ENCODE measurements at regions not wholly inside any gene's neighbourhood (a gene's known extent, or its start where the extent isn't known, plus 50 kb on each side); places are given as distances from the start of the nearest gene placed in this dataset.
A peak's percentile ranks its signal among the peaks of the same experiment; 100 is the strongest.

DNA sequence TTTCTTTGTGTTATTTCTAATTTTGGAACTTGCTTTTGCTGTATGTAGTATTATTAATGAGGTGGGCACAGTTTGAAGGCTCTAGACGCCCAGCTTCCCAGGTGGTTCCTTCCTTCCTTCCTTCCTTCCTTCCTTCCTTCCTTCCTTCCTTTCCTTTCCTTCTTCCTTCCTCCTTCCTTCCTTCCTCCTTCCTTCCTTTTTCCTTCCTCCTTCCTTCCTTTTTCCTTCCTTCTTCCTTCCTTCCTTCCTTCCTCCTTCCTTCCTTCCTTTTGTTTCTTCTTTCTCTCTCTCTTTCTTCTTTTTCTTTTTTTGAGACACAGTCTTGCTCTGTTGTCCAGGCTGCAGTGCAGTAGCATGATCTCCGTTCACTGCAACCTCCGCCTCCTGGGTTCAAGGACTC lies 906.7 kb downstream of the AACS start:
- no peaks in the 10 kb centered on the region for H3K4me1 ChIP-seq (ENCODE audit: control insufficient read depth, insufficient read depth, low read length)
- no peaks in the 10 kb centered on the region for H3K79me2 ChIP-seq (ENCODE audit: control insufficient read depth, insufficient read depth, low read length)
- H3K27ac ChIP-seq (ENCODE audit: control insufficient read depth, insufficient read depth), result no peak overlapping the region
- ATAC-seq, result no peak
- intact Hi-C loops (cut with micrococcal nuclease; ENCODE audit: unreplicated experiment) (no loop called here), in situ Hi-C loops (cut with MboI) (no loop called here)
- H2AFZ ChIP-seq (ENCODE audit: control insufficient read depth, low read depth, low read length), result no peak overlapping the region
- no peak overlapping the region for H3K9ac ChIP-seq (ENCODE audit: control insufficient read depth, insufficient read depth, low read length)
- no peaks in the 10 kb centered on the region for H4K20me1 ChIP-seq (ENCODE audit: control insufficient read depth, insufficient read depth)
- no peaks in the 10 kb centered on the region for H3K27me3 ChIP-seq (replicated peaks in 1 of 2; ENCODE audit: control insufficient read depth in 2 of 2, insufficient read depth in 2 of 2, low read length in 1 of 2)
- H3K9me3 ChIP-seq (replicated peaks; ENCODE audit: control insufficient read depth, insufficient read depth, low read length), result no peaks in the 10 kb centered on the region
- ChIA-PET CTCF (no interaction called here), POLR2A (no interaction called here), RAD21 (ENCODE audit: unreplicated experiment) (no interaction called here), SMC1A (ENCODE audit: uncharacterized antibody, unreplicated experiment) (no interaction called here)
- BruUV-seq (replicated peaks), result no TSS peak
- no peaks in the 10 kb centered on the region for H3K36me3 ChIP-seq (ENCODE audit: control insufficient read depth in 2 of 2, insufficient read depth in 2 of 2, low read length in 1 of 2)
- TF ChIP-seq BCL11A (IDR thresholded peaks at IDR 0.05; ENCODE audit: low read depth, low read length), result no peak
- TF ChIP-seq EP300 (IDR thresholded peaks at IDR 0.05; ENCODE audit: borderline replicate concordance in 1 of 2, control insufficient read depth in 1 of 2, low read depth in 2 of 2, low read length in 2 of 2), result no peak
- no peak for TF ChIP-seq IKZF1 (conservative IDR thresholded peaks at IDR 0.05)
- no peak for TF ChIP-seq ZSCAN29 (IDR thresholded peaks at IDR 0.05)
- TF ChIP-seq ETV6 (conservative IDR thresholded peaks at IDR 0.05 in 1 of 2, IDR thresholded peaks at IDR 0.05 in 1 of 2; ENCODE audit: borderline replicate concordance in 1 of 2, low read depth in 1 of 2), result peak in 1 of 2 experiments; percentile 46; a peak in 1 of 4 replicates
- FAIRE-seq, result no peak
- H3K4me3 ChIP-seq, result no peak overlapping the region
- 26% methylated on average over 3 of the region's 3 CpGs for WGBS (ENCODE audit: insufficient coverage, insufficient replicate concordance, low lambda C conversion rate, missing lambda C conversion rate)
- H3K4me2 ChIP-seq (ENCODE audit: control insufficient read depth, insufficient read depth), result no peak overlapping the region
- DNase-seq (ENCODE audit: low read depth, low spot score), result no peak

DNA sequence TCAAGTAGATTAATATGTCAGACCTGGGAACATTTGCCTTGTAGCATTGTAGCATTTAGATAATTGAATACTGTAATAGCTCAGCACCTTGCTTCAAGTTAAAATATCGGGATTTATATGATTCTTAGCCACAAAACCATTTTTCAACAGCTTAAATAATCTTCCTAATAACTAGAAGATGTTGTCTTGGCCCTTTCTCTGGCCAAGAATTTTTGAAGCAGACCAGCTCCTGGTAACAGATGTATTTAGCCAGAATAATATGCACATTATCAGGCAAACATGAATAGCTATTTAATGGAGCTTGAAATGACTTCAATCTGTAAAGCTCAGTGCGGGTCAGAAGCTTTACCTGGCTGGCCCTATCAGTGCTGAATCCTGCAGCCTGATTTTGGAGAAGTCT lies 913.1 kb downstream of the AACS start:
- H3K4me2 ChIP-seq (ENCODE audit: control insufficient read depth, insufficient read depth), result no peak overlapping the region
- no peaks in the 10 kb centered on the region for H3K27me3 ChIP-seq (replicated peaks in 1 of 2; ENCODE audit: control insufficient read depth in 2 of 2, insufficient read depth in 2 of 2, low read length in 1 of 2)
- POLR2A ChIA-PET, result no interaction called here
- RAD21 ChIA-PET (ENCODE audit: unreplicated experiment), result no interaction called here
- in situ Hi-C loops (cut with MboI) (no loop called here), intact Hi-C loops (cut with micrococcal nuclease; ENCODE audit: unreplicated experiment) (no loop called here)
- H2AFZ ChIP-seq (ENCODE audit: control insufficient read depth, low read depth, low read length), result no peak overlapping the region
- H3K4me1 ChIP-seq (ENCODE audit: control insufficient read depth, insufficient read depth, low read length), result no peaks in the 10 kb centered on the region
- WGBS (ENCODE audit: insufficient coverage, insufficient replicate concordance, low lambda C conversion rate, missing lambda C conversion rate), result 0% methylated on average over 2 of the region's 2 CpGs
- TF ChIP-seq ATF7 (IDR thresholded peaks at IDR 0.05; ENCODE audit: low read depth), result no peak
- TF ChIP-seq SMC3 (IDR thresholded peaks at IDR 0.05; ENCODE audit: borderline replicate concordance, low read length), result no peak
- CTCF ChIA-PET, result no interaction called here
- DNase-seq (ENCODE audit: low read depth, low spot score) (no peak), ATAC-seq (no peak), FAIRE-seq (no peak)
- SMC1A ChIA-PET (ENCODE audit: uncharacterized antibody, unreplicated experiment), result no interaction called here
- H3K79me2 ChIP-seq (ENCODE audit: control insufficient read depth, insufficient read depth, low read length), result no peaks in the 10 kb centered on the region
- no peak overlapping the region for H3K4me3 ChIP-seq
- no peaks in the 10 kb centered on the region for H4K20me1 ChIP-seq (ENCODE audit: control insufficient read depth, insufficient read depth)
- no peak overlapping the region for H3K9ac ChIP-seq (ENCODE audit: control insufficient read depth, insufficient read depth, low read length)
- no peaks in the 10 kb centered on the region for H3K9me3 ChIP-seq (replicated peaks; ENCODE audit: control insufficient read depth, insufficient read depth, low read length)
- no peaks in the 10 kb centered on the region for H3K36me3 ChIP-seq (ENCODE audit: control insufficient read depth in 2 of 2, insufficient read depth in 2 of 2, low read length in 1 of 2)
- no TSS peak for BruUV-seq (replicated peaks)
- no peak overlapping the region for H3K27ac ChIP-seq (ENCODE audit: control insufficient read depth, insufficient read depth)
